ENCODE measurements at regions not wholly inside any gene's neighbourhood (a gene's known extent, or its start where the extent isn't known, plus 50 kb on each side); places are given as distances from the start of the nearest gene placed in this dataset.

DNA sequence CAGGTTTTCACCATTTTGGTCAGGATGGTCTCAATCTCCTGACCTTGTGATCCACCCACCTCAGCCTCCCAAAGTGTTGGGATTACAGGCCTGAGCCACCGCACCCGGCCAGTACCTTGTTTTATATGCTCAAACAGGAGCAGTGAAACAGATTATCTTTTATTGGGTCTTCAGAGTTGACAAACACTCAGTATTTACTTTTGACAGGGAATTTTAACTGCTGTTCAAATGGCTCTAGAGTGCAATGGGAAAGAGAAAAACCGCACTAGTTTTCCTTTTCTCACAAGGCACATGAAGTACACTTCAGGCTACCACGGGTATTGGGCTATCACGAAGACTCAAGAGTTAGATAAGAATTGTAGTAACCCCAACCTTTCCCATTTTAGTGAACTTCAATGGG is 471.9 kb upstream of the DAB2 start:
- TF ChIP-seq CTCF (IDR thresholded peaks at IDR 0.05) (no peak), POLR2A (IDR thresholded peaks at IDR 0.05) (no peak), EP300 (IDR thresholded peaks at IDR 0.05; ENCODE audit: low read depth) (no peak)

Measured in transverse colon (tissue), 3 donors.